H9 (cell line): ENCODE measurements at regions not wholly inside any gene's neighbourhood (a gene's known extent, or its start where the extent isn't known, plus 50 kb on each side); places are given as distances from the start of the nearest gene placed in this dataset.

Experiments used
- DNase-seq: peaks from one replicate; pipeline ENCODE4 v3.0.0-alpha.2; 2017
- H2AFZ ChIP-seq: one replicate; pipeline ENCODE4 v1.6.1; 2013; ENCODE audit warnings: mild to moderate bottlenecking, low read length, control low read depth, moderate library complexity
- H2AK5ac ChIP-seq: 2 replicates; pipeline ENCODE4 v1.6.1; 2013; ENCODE audit warnings: low read length, control low read depth, mixed read lengths; ENCODE audit not compliant: insufficient read length
- H2BK120ac ChIP-seq: one replicate; pipeline ENCODE4 v1.6.1; 2013; ENCODE audit warnings: low read depth, mild to moderate bottlenecking, low read length, control low read depth, inconsistent platforms; ENCODE audit not compliant: poor library complexity, severe bottlenecking
- H2BK12ac ChIP-seq: 2 replicates; pipeline ENCODE4 v1.6.1; 2013; ENCODE audit warnings: low read length, control low read depth, mixed read lengths, low read depth; ENCODE audit not compliant: insufficient read length
- H2BK15ac ChIP-seq: 2 replicates; pipeline ENCODE4 v1.6.1; 2013; ENCODE audit warnings: low read depth, low read length, control low read depth
- H2BK20ac ChIP-seq: one replicate; pipeline ENCODE4 v1.6.1; 2013; ENCODE audit warnings: low read depth, mild to moderate bottlenecking, low read length, control low read depth, inconsistent platforms; ENCODE audit not compliant: poor library complexity, severe bottlenecking
- H2BK5ac ChIP-seq: 2 replicates; pipeline ENCODE4 v1.6.1; 2013; ENCODE audit warnings: low read length, control low read depth, mixed read lengths; ENCODE audit not compliant: insufficient read length
- H3K14ac ChIP-seq: 2 replicates; pipeline ENCODE4 v1.6.1; 2013; ENCODE audit warnings: low read length, control low read depth; ENCODE audit not compliant: insufficient read depth
- H3K18ac ChIP-seq: 2 replicates; pipeline ENCODE4 v1.6.1; 2013; ENCODE audit warnings: low read depth, mild to moderate bottlenecking, mixed read lengths, low read length, control low read depth; ENCODE audit not compliant: insufficient read length
- H3K23ac ChIP-seq: 2 replicates; pipeline ENCODE4 v1.6.1; 2013; ENCODE audit warnings: low read length, control low read depth, mixed read lengths, low read depth; ENCODE audit not compliant: insufficient read length
- H3K23me2 ChIP-seq: 2 replicates; pipeline ENCODE4 v1.6.1; 2013; ENCODE audit warnings: low read depth, mild to moderate bottlenecking, mixed read lengths, low read length, control low read depth; ENCODE audit not compliant: insufficient read length, poor library complexity, severe bottlenecking
- H3K27ac ChIP-seq: 2 replicates; pipeline ENCODE4 v1.5.1; 2013; ENCODE audit warnings: low read length, control low read depth, mixed read lengths, low read depth; ENCODE audit not compliant: insufficient read length
- H3K27me3 ChIP-seq: 2 replicates; pipeline ENCODE4 v1.6.1; 2013; ENCODE audit warnings: low read length, control low read depth, inconsistent platforms; ENCODE audit not compliant: insufficient read depth
- H3K4ac ChIP-seq: 2 replicates; pipeline ENCODE4 v1.6.1; 2013; ENCODE audit warnings: low read depth, mild to moderate bottlenecking, control low read depth, inconsistent platforms, low read length, moderate library complexity
- H3K4me1 ChIP-seq: 2 replicates; pipeline ENCODE4 v1.6.1; 2013; ENCODE audit warnings: low read length, control low read depth, inconsistent platforms; ENCODE audit not compliant: insufficient read depth
- H3K4me2 ChIP-seq: 2 replicates; pipeline ENCODE4 v1.6.1; 2013; ENCODE audit warnings: low read length, control low read depth, mixed read lengths; ENCODE audit not compliant: insufficient read length, insufficient read depth
- H3K56ac ChIP-seq: 2 replicates; pipeline ENCODE4 v1.6.1; 2013; ENCODE audit warnings: low read depth, mild to moderate bottlenecking, mixed read lengths, low read length, control low read depth; ENCODE audit not compliant: insufficient read length
- H3K79me1 ChIP-seq: 2 replicates; pipeline ENCODE4 v1.6.1; 2013; ENCODE audit warnings: low read depth, mild to moderate bottlenecking, moderate library complexity, low read length, control low read depth, inconsistent platforms; ENCODE audit not compliant: insufficient read depth, poor library complexity, severe bottlenecking
- H3K79me2 ChIP-seq: 2 replicates; pipeline ENCODE4 v1.6.1; 2013; ENCODE audit warnings: low read length, control low read depth, inconsistent platforms; ENCODE audit not compliant: insufficient read depth
- H3K9ac ChIP-seq: 2 replicates; pipeline ENCODE4 v1.6.1; 2013; ENCODE audit warnings: low read length, control low read depth, mixed read lengths; ENCODE audit not compliant: insufficient read length; ENCODE audit errors: extremely low read depth
- H3K9me3 ChIP-seq: one replicate; pipeline ENCODE4 v1.6.1; 2013; ENCODE audit warnings: low read depth, low read length, inconsistent platforms; ENCODE audit not compliant: control insufficient read depth
- H3T11ph ChIP-seq: one replicate; pipeline ENCODE4 v1.6.1; 2013; ENCODE audit warnings: mild to moderate bottlenecking, low read length, control low read depth, inconsistent platforms
- H4K20me1 ChIP-seq: one replicate; pipeline ENCODE4 v1.6.1; 2013; ENCODE audit not compliant: control insufficient read depth, insufficient read length, insufficient read depth
- H4K5ac ChIP-seq: 2 replicates; pipeline ENCODE4 v1.6.1; 2013; ENCODE audit warnings: low read depth, mild to moderate bottlenecking, mixed read lengths, low read length, control low read depth; ENCODE audit not compliant: insufficient read length
- H4K8ac ChIP-seq: replicated peaks from 2 replicates; pipeline ENCODE4 v1.6.1; 2013; ENCODE audit warnings: low read length, control low read depth, mixed read lengths, low read depth; ENCODE audit not compliant: insufficient read length
- H4K91ac ChIP-seq: 2 replicates; pipeline ENCODE4 v1.6.1; 2013; ENCODE audit warnings: low read depth, mild to moderate bottlenecking, moderate library complexity, mixed read lengths, low read length, control low read depth; ENCODE audit not compliant: insufficient read length
- H3K27ac Mint-ChIP-seq, 3 experiments: 2 replicates in 2 of 3; 3 replicates in 1 of 3; pipeline ENCODE4 v1.8.0; 2020 to 2021; ENCODE audit warnings: mixed read lengths in 3 of 3, mild to moderate bottlenecking in 1 of 3, moderate library complexity in 1 of 3
- H3K27me3 Mint-ChIP-seq: 2 replicates; pipeline ENCODE4 v1.8.0; 2021; ENCODE audit warnings: low read depth, mild to moderate bottlenecking, moderate library complexity, mixed read lengths
- H3K36me3 Mint-ChIP-seq, 3 experiments: 2 replicates in 2 of 3; 3 replicates in 1 of 3; pipeline ENCODE4 v1.8.0; 2020 to 2021; ENCODE audit warnings: low read depth in 3 of 3, mixed read lengths in 3 of 3; ENCODE audit not compliant: insufficient read depth in 1 of 3
- H3K4me1 Mint-ChIP-seq, 2 experiments: 2 replicates each; pipeline ENCODE4 v1.8.0; 2020; ENCODE audit warnings: mixed read lengths in 2 of 2
- H3K4me3 Mint-ChIP-seq, 2 experiments: 2 replicates in 1 of 2; 3 replicates in 1 of 2; pipeline ENCODE4 v1.8.0; 2020 to 2021; ENCODE audit warnings: mild to moderate bottlenecking in 2 of 2, mixed read lengths in 2 of 2, moderate library complexity in 1 of 2
- H3K9me3 Mint-ChIP-seq, 2 experiments: 2 replicates in 1 of 2; 3 replicates in 1 of 2; pipeline ENCODE4 v1.8.0; 2020; ENCODE audit warnings: mild to moderate bottlenecking in 2 of 2, mixed read lengths in 2 of 2, moderate library complexity in 1 of 2
- WGBS: extraction: QIAGEN DNeasy Blood & Tissue Kit; methylation state at CpG from one replicate; pipeline ENCODE4 v1.1.7; 2013; ENCODE audit warnings: missing lambda C conversion rate, low lambda C conversion rate, mixed read lengths; ENCODE audit not compliant: insufficient read length; ENCODE audit errors: extremely low coverage; 5-methylcytosine and 5-hydroxymethylcytosine counted together
- TF ChIP-seq, protein P1 (sequence below): fragments of 200-600 bp; sonication (generic); conservative IDR thresholded peaks from 3 replicates; pipeline ENCODE4 v1.8.0; 2021; ENCODE audit warnings: antibody characterized with exemption, mild to moderate bottlenecking

DNA sequence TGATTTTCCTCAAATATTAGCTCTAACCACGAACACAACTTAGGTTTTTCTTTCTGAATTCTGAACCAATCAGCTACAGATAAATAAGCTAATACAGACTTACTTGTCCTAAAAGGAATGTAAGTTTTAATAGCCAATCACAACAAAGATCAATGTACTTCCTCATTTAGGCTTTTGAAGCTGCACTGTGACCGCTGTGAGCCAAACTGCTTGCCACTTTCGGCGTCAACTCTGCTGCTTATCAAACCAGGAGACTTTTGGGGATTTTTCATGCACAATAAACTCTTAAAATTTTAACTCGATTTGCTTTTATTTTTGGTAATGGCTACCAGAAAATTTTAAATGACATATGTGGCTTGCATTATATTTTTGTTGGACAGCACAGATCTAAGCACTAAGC lies 92.5 kb downstream of the TMPRSS5 start:
- DNase-seq: no peak
- Histone ChIP-seq H3K27me3 (no peaks in the 10 kb centered on the region), H4K20me1 (no peaks in the 10 kb centered on the region), H3K27ac (no peak overlapping the region), H3K4ac (no peak overlapping the region), H3K79me2 (no peaks in the 10 kb centered on the region), H3K23me2 (no peaks in the 10 kb centered on the region), H3K9ac (no peak overlapping the region), H4K5ac (no peak overlapping the region), H3K4me1 (no peaks in the 10 kb centered on the region), H2BK120ac (no peak overlapping the region), H3K18ac (no peak overlapping the region), H4K91ac (no peak overlapping the region), H3K14ac (no peak overlapping the region), H2AFZ (no peak overlapping the region), H3K9me3 (no peaks in the 10 kb centered on the region), H2BK5ac (no peak overlapping the region), H3K23ac (no peak overlapping the region), H4K8ac (no peak overlapping the region), H2AK5ac (no peak overlapping the region), H2BK15ac (no peak overlapping the region), H2BK12ac (no peak overlapping the region), H3T11ph (no peak overlapping the region), H3K4me2 (no peak overlapping the region), H3K56ac (no peak overlapping the region), H3K79me1 (no peaks in the 10 kb centered on the region), H2BK20ac (no peak overlapping the region)
- Mint-ChIP-seq H3K27ac (no peak overlapping the region), H3K36me3 (no peaks in the 10 kb centered on the region), H3K4me1 (peaks cover 2 to 7% of the 10 kb centered on the region in 2 experiments; a peak in 2 of 4 replicates), H3K27me3 (no peaks in the 10 kb centered on the region), H3K9me3 (no peaks in the 10 kb centered on the region), H3K4me3 (no peak overlapping the region)
- no CpG with 5 or more reads among the region's 5 CpGs for WGBS
- TF ChIP-seq, protein P1, sequence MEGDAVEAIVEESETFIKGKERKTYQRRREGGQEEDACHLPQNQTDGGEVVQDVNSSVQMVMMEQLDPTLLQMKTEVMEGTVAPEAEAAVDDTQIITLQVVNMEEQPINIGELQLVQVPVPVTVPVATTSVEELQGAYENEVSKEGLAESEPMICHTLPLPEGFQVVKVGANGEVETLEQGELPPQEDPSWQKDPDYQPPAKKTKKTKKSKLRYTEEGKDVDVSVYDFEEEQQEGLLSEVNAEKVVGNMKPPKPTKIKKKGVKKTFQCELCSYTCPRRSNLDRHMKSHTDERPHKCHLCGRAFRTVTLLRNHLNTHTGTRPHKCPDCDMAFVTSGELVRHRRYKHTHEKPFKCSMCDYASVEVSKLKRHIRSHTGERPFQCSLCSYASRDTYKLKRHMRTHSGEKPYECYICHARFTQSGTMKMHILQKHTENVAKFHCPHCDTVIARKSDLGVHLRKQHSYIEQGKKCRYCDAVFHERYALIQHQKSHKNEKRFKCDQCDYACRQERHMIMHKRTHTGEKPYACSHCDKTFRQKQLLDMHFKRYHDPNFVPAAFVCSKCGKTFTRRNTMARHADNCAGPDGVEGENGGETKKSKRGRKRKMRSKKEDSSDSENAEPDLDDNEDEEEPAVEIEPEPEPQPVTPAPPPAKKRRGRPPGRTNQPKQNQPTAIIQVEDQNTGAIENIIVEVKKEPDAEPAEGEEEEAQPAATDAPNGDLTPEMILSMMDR: no peak
